NB4 (cell line): ENCODE measurements at regions not wholly inside any gene's neighbourhood (a gene's known extent, or its start where the extent isn't known, plus 50 kb on each side); places are given as distances from the start of the nearest gene placed in this dataset.

ENCODE experiments used
- CTCF ChIP-seq: IDR thresholded peaks from one replicate; pipeline ENCODE4 v1.5.1; 2012; ENCODE audit warnings: low read depth, low read length
- MAX ChIP-seq: IDR thresholded peaks from 2 replicates; pipeline ENCODE4 v1.6.1; 2011; ENCODE audit warnings: low read depth, low read length
- POLR2A ChIP-seq: IDR thresholded peaks from 2 replicates; pipeline ENCODE4 v1.6.1; 2011; ENCODE audit warnings: mild to moderate bottlenecking; ENCODE audit not compliant: insufficient read length; ENCODE audit errors: extremely low read depth

- no peak for TF ChIP-seq CTCF
- TF ChIP-seq POLR2A: no peak
- no peak for TF ChIP-seq MAX
These were observed 610.5 kb downstream of the HTR1B start for GRCh38 chr6:76852776-76853175.
